NCI-H345 treated with DMSO at 0.1 percent for 48 hours (cell line): ENCODE measurements at regions not wholly inside any gene's neighbourhood (a gene's known extent, or its start where the extent isn't known, plus 50 kb on each side); places are given as distances from the start of the nearest gene placed in this dataset.

Experiments used
- DNase-seq: peaks from one replicate; lab custom pipeline; 2025; ENCODE audit not compliant: unreplicated experiment; lab: John Stamatoyannopoulos, UW

DNA sequence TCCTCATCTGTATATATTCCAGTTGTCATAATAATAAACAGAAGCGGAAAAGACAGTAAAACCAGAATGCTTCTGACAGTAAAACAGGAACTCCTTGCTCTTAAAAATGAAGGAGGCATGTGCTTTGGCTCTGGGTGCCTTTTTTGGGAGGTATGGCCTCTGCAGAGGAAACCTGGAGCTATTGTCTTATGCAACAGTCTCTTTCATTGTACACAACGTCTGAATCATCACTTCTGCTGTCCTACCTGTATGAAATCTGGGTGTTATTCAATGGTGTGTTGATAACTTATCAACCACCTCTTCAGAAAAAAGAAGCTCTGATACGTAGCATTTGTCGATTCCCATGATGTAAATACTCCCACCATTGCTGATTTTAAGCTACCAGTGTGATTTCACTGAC is 64.8 kb downstream of the CDCA7 start:
- no peak for DNase-seq

DNA sequence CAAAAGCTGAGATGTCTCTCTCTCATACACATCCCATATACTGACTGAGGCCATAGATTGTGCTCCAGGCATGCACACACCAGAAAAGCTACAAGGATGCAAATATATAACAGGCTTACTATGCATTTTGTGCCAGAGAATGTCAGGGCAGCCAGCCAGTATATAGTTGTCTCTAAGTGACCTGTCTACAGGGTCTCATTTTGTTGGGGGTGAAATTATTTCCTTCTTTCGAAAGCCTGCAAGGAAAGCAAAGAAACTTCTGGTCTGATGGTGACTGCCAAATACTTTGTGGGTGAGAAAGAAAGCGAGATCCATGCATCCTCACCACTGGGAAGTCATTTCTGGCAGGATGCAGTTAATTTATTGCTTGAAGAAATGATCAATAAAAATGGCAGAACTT is 70.2 kb downstream of the CDCA7 start:
- DNase-seq: no peak

DNA sequence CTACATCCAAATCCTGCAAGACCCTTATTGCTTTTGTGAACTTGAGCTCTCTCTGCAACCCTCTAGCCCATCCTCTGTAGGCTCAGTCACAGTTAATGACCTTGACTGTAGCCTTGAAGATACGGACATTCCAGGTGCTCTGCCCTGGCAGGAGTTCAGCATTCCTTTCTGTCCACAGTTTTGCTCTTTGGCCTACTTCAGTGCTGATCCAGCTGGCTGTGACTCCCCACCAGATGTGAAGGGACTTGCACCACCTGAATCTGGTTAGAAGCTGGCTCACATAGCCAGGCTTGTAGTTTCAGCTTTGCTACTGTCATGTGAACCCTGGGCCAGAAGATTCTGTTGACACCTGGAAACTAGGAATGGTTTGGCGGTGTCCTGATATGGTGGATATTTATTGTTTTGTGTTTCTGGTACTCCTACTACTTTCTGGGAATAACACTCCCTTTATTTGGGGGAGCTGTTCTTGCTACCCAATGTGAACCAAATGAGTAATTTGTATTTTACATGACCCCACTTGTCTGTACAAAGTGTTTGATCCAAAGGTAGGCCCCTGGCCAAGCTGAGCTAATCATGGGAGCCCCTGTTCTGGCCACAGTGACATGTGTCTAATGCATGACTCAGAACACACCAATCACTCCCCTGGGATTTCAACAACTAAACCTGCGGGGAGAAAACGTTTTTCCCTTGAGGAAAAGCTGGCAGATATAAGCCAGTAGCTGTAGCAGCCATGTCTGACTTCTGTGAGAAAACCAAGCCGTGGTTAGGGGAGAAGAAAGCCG is 73.4 kb downstream of the CDCA7 start:
- no peak for DNase-seq

DNA sequence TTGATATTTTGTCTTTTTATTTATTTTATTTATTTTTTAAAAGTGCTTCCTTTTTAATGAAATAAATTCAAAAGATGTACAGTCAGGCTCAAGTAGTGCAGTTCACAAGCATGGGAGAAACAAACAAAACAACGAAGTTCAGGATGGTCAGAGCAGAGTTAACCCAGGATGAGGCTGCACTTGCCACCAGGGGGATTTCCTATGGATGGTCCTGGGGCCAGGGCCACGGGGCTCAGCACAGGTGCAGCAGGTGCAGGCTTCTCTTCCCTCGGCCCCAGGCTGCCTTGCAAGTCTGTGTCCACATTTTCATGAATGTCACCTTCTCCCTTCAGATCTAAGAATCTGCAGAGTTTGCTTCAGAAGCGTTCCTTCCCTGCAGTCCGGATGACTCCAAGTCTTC is 76.5 kb downstream of the CDCA7 start:
- no peak for DNase-seq

DNA sequence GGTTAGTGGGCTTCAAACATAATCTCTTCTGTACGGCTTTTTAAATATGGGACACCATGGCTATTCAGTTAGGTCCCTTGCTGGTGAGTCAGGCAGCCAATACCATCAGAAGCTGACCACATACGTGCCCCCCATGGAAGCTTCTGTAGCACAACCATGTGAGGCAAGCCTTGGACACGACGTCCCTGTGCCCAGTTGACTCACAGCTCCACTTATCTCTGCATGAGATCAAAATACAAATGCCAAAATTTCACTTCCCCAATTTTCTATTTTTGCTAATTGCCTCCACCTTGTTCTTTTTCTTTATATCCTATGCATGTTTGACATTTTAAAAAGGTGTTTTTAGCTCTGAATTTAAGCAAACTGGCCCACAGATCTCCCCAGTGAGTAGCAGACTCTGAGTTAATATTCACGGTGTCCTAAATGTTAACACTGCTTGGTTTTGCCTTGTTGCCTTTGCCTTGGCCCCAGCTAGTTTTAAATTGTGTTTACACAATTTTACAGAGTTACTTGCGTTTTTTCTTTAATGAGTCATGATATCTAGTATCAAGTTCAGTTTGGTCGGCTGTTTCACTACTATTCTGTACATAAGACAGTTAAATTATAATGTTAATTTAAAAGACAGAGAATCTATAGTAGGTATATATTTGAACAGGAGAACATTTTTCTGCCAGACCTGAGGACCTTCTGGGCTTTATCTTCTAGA is 77.5 kb downstream of the CDCA7 start:
- no peak for DNase-seq

DNA sequence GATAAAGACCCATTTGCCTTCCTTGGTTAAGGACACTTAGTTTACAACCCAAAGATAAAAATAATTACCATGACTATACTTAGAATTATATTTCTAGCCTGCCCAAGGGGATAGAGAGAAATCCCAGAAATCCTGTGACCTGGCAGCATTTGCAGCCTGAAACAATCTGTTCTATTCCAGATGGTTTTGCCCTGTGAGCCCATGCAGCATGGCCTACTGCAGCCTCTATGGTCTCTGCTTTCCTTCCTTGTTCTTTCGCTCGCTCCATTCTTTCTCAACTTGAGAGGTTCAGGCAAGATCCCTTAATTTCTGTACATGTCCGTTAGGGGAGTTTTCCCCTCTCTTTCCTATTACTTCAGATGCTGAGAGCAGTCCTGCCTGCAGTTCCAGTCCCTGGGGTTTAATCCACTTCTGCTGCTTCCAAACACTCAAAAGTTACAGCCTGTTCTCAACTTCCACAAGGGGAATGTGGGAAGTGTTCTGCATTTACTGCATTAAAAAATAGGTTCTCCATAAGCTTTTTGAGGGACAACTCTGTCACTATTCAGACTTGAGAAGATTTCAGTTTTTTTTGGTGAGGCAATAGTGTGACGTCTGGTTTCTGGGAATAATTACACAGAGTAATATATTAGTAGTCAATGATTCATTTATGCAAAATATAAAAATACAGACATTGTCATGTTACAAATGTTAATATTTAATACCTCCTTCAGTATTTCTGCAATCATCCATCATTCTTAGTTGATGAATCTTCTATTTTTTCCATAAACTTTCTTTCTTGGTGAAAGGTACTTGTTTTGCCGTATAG is 80.3 kb downstream of the CDCA7 start:
- no peak for DNase-seq

DNA sequence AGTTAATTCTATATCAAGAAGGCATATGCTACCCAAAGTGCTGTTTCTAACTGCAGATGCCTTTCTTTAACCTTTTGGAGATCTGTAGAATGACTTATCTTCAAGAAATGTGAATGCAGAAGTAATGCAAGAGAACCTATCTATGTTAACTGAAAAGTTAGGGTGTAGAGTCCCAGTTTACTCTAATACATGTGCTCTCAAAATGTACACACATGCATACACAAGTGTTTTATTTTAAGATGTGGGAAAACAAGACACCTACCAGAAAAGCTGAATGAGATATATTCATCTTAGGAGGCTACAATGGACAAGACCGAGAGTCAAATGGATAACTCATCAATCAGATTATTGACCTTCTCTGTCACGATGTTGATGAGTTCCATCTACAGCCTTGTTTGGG is 80.9 kb downstream of the CDCA7 start:
- no peak for DNase-seq

DNA sequence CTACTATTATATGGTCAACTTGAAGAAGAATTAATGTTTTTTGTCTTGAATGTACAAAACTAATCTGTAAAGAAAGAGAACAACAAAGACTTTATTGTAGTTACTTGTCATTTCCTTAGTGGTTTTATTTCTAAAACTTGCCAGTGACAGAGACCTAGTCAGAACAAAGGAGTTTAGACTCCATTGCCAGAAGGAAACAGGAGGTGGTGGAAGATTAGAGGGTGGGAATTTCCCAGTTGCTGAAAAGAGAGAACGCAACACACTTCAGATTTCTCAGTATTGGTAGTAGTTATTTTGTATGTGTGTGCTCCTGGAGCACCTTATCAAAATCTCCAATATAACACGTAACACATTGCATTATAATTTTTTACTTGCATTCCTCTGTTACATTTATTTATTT is 81.4 kb downstream of the CDCA7 start:
- no peak for DNase-seq

DNA sequence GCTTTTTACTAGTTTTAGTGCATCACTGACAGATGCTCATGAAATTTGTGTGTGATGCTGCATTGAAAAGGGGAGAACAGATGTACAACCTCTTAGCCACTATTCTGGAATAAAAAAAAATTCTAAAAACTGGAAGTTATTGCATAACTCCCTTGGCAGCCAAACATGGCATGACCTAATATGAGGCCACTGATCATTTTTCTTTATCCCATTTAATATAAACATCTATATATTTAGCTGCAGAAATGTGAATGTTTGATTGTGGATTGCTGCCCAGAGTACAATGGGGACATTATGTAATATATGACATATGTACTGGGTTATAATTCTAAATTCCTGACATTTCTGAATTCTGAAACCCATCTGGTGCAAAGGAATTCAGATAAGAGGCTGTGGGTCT is 86.5 kb downstream of the CDCA7 start:
- DNase-seq: no peak

DNA sequence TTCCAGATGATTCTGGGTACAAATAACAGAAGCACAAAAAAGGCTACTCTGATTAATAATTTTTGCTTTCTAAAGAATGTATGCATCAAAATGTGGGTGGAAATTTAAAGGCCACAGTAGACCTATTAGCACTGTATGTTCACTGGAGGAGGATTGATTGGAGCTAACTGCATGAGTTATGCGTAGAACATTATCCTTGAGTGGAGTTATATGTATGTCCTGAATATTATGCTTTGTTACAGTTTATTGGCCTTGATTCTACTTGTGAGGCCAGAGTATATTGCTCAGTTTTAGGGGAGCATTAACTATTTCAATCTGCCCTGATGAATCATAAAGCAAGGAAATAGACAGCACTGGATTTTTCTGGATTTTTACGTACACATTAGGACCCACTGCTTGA is 87.9 kb downstream of the CDCA7 start:
- DNase-seq: no peak

DNA sequence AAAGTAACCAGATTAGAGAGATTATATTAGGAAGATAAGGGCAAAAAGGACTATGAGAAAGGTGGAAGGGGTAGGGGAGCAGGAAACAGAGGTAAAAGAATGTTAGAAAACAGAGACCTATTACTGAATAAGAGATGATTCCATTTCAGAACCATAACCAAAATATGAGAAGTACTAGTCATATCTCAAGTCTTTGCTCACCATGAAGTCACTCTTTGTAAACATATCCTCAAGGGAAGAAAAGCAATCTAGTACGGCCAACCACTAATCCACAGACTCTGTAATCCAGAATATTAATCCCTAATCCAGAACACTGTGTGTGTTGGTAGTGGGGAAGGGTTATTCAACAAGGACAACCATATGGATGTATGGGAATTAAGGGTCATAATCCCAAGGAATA is 92.0 kb downstream of the CDCA7 start:
- no peak for DNase-seq

DNA sequence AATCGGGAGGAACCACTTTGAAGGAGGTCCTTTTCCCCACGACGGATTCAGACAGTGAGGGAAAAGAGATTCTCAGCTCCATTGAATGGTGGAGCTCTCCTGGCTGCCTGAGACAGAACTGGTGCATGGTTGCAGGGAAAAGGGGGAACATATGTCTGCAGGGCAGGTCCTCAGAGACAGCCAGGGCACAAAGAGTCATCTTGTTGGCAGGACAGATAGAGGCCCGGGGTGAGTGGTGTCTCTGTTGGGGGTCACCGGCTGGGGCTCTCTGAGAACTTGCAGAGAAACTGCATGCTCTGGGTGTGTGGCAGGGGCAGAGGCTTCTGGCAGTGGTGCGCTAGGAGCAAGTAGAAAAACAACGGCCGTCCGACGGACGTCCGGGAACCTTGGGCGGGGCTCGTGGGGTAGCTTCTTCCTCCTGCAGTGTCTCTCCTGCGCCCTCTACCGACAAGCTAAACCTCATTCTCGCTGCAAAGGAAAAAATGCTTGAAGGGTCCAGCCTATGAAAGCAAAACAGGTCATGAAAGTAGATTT is 94.3 kb downstream of the CDCA7 start:
- DNase-seq: no peak

DNA sequence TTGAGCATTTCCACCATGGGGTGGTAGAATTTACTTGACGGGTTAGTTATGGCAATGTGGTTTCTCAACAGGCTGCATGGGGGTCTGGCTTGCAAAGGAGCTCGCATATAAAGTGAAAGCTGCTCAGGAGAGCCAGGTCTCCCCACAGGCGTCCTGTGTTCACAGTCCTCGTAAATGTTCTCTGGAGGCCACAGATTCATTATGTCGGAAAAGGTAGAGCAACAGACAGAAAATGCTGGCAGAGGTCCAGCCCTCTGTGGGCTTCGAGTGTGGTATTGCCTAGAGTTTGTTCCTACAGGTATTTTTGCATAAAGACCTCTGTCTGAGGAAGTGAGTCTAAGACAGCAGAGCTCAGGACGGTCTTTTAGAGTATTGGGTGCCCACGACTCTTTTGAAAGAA is 96.4 kb downstream of the CDCA7 start:
- no peak for DNase-seq

DNA sequence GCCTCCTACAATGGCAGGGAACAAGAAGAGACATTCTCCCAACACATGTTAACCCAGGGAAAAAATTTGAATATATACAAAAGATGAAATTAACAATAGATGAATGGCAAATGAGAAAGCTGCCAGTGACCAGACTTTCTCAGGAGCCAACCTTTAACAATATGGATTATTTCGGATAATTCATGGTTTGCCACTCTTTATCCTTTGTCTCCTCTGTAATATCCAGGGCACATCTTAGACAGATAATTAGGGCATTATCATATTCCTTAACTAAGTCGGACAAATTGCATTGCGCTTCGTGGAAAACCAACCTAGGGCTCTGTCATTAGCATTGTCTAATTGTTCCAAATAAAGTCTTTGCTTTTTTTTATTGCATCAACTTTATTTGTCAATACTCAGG is 97.3 kb downstream of the CDCA7 start:
- no peak for DNase-seq

DNA sequence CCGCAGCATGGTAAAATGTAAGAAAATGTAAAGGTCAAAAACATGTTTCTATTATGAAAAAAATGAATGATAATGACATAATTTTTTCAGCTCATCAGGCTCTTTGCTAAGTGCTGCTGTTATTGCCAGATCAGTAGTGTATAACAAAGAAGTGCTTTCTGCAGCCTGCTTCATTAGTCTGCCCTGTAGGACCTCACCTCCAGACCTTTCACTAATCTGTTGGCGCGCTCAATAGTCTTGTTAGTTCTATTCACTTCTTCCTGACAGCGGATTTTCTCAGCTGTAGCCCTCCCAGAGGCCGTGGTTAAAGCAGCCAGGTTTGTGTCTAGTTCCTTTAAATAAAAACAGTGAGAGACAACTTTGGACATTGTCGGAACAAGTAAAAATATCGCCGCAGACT is 97.7 kb downstream of the CDCA7 start:
- DNase-seq: no peak

DNA sequence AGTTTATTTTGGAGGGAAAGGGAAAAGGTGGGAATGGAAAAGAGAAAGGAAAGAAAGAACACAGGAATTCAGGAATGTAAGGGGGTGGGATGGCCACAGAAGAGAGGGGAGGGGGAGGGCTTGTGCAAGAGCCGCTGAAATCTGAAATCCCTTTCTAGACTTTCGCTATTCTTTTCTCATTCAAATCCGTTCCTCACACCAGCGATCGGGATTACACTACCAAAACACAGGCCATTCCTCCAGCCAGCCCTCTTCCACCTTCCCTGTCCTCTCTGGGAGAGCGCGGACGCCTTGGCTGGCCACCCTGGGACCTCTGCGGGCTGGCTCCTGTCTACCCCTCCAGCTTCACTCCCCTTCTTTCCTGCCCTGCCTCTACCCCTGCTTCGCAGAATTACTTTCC is 102.3 kb downstream of the CDCA7 start:
- DNase-seq: no peak

DNA sequence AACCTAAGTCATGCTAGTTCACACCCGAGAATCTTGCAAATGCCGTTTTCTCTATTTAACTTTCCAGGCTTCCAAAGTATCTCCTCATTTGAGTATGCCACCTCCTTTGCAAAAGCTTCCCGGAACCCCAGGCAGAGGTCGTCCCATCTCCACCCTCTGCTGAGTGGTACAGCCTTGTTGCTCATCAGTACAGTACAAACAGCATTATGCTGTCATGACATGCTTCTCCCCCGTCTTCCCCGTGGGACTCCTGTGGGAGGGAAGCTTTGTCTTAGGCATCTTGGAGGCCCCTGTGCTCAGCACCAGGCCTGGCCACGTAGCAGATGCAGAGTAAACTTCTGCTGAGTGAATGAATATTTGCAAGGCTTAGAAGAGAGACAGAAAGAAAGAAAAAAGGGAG is 102.7 kb downstream of the CDCA7 start:
- DNase-seq: no peak

DNA sequence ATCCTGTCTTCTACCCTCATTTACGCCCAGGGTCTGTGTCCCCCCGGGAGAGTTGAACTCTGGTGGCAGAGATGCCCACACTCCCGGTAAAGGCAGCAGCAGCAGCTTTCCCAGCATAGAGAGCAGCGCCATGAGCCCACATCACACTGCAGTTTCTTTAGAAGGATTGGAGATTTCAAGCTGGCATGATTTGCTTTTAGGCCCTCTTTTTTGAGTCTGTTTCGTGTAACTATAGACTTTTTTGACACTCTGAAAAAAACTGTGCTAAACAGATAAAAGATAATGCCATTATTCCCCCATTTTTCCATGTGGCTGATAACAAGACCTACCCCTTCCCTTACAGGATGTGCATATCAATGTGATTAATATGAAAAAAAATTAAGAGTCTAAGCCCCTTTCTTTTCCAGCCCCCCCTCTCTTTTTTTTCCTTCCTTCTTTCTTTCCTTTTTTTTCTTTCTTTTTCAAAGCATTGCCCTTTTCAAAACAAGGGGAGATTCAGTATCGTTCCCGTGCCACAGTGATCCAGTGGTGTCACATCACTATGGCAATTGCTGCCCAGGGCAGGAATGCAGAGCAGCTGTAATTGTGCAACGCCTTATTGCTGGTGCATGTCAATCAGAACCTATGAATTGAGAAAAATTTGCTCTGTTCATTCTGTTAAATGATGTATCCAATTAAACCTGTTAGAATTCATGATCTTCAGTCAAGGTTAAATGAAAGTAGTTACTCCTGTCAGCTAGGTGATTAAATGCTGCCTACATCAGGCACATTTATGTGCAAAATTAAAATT is 104.5 kb downstream of the CDCA7 start:
- no peak for DNase-seq

DNA sequence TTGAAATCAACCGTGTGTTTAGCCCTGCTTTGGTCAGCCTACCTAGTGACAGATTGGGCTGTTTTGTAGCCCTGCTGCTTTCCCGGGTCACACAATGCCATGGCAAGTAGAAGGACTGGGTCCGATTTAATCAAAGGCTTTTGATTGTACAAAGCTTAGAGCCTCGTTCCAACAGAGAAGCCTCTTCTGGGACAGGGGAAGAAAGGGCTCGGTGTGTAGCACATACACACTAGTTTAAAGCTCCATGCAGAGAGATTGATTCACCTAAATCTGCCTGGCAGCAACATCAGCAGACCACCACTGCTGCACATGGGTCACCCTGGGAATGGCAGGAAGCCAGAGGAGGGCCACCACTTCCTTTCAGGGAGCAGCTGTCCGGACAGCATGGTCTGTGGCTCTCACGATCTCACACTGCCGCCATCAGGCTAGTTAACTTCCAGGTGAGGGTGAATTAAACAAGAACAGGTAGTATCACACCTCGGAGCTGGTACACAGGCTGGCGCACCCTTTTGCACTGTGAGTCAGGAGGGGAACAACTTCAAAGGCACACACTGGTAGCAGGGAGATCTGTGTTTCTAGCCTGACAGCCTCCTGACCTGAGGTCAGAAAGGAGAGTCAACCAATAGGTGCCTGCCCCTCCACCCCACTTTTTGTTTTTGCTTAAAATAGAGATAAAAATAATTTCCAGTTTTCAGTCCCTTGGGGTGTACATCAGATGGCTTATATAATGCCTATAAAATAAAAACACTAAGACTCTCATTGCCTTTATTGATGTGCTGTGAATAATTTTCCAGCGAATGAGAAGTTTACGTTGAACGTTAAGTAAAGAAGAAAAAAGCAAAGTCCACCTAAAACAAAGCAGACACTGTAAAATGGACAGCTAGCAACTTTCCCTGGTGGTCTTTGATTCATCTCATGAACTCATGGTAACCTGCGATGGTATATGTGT is 108.5 kb downstream of the CDCA7 start:
- DNase-seq: no peak

DNA sequence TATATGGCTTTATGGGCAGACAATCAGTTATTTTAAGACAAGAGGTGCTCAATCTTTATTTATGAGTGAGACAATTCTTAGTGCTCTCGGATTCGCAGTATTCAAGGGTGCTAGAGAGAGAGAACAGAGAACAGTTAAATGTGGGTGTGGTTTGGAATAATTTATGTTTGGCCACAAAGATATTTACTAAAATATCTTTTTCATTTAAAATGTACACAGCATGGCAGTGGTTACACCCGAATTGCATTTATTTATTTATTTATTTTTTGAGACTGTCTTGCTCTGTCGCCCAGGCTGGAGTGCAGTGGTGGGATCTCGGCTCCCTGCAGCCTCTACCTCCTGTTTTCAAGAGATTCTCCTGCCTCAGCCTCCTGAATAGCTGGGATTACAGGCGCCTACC is 109.2 kb downstream of the CDCA7 start:
- no peak for DNase-seq
